Astrocyte of the spinal cord (primary cell): ENCODE measurements at regions not wholly inside any gene's neighbourhood (a gene's known extent, or its start where the extent isn't known, plus 50 kb on each side); places are given as distances from the start of the nearest gene placed in this dataset.

Experiments used
- DNase-seq: peaks from one replicate; pipeline ENCODE4 v3.0.0; 2011; ENCODE audit warnings: low read depth, low spot score
- H3K4me3 ChIP-seq: 2 replicates; pipeline ENCODE4 v1.5.1; 2011; ENCODE audit warnings: low read depth, mild to moderate bottlenecking, low read length, moderate library complexity
- CTCF ChIP-seq: IDR thresholded peaks from 2 replicates; pipeline ENCODE4 v1.5.1; 2012; ENCODE audit warnings: low read depth, mild to moderate bottlenecking, low read length, inconsistent platforms
- in situ Hi-C: cut with HindIII; loops from 2 replicates; pipeline ENCODE4 v1.10.0; 2017; ENCODE audit warnings: low sequenced_read_pairs

GRCh38 chr16:9528511-9529079 lies 437.2 kb downstream of the HAPSTR1 start:
- DNase-seq = no peak
- TF ChIP-seq CTCF = no peak
- in situ Hi-C loops = no loop called here
- H3K4me3 ChIP-seq = no peak overlapping the region

- DNase-seq = no peak
- H3K4me3 ChIP-seq = no peak overlapping the region
- in situ Hi-C loops = no loop called here
- TF ChIP-seq CTCF = no peak
Observed at GRCh38 chr16:9533042-9533441, 441.6 kb downstream of the HAPSTR1 start.

GRCh38 chr16:9534759-9535158 lies 443.3 kb downstream of the HAPSTR1 start:
- no peak for DNase-seq
- TF ChIP-seq CTCF = no peak
- in situ Hi-C loops = no loop called here
- no peak overlapping the region for H3K4me3 ChIP-seq

GRCh38 chr16:9536905-9537304 lies 445.5 kb downstream of the HAPSTR1 start:
- in situ Hi-C loops = no loop called here
- DNase-seq = no peak
- TF ChIP-seq CTCF = no peak
- no peak overlapping the region for H3K4me3 ChIP-seq

- TF ChIP-seq CTCF = no peak
- DNase-seq = no peak
- in situ Hi-C loops = no loop called here
- H3K4me3 ChIP-seq = no peak overlapping the region
Observed at GRCh38 chr16:9539346-9539745, 447.9 kb downstream of the HAPSTR1 start.

- no peak for DNase-seq
- H3K4me3 ChIP-seq = no peak overlapping the region
- in situ Hi-C loops = no loop called here
- no peak for TF ChIP-seq CTCF
Observed at GRCh38 chr16:9541723-9542122, 450.3 kb downstream of the HAPSTR1 start.
